ACC112 (cell line): ENCODE measurements at regions not wholly inside any gene's neighbourhood (a gene's known extent, or its start where the extent isn't known, plus 50 kb on each side); places are given as distances from the start of the nearest gene placed in this dataset.
"Not testable (repeated sequence)": the region's sequence is repeated elsewhere in the genome, so short reads cannot be mapped to it uniquely, and the experiment has no call there.

Experiments
- H2AFZ ChIP-seq: fragments of 200-600 bp; sonication (generic); one replicate; pipeline ENCODE4 v1.6.0; 2017; ENCODE audit warnings: antibody characterized with exemption, low read length; ENCODE audit not compliant: unreplicated experiment
- H3K27ac ChIP-seq: fragments of 200-600 bp; sonication (generic); 2 replicates; pipeline ENCODE4 v1.5.1; 2014; ENCODE audit warnings: low read depth, mild to moderate bottlenecking, antibody characterized with exemption, low read length, moderate library complexity
- H3K27me3 ChIP-seq: fragments of 200-600 bp; sonication (generic); 2 replicates; pipeline ENCODE4 v1.6.1; 2014; ENCODE audit warnings: mild to moderate bottlenecking, antibody characterized with exemption, low read length, moderate library complexity, mixed read lengths; ENCODE audit not compliant: insufficient read depth
- H3K36me3 ChIP-seq: fragments of 200-600 bp; sonication (generic); 2 replicates; pipeline ENCODE4 v1.6.1; 2016; ENCODE audit warnings: mild to moderate bottlenecking, antibody characterized with exemption, low read length, moderate library complexity, mixed read lengths; ENCODE audit not compliant: insufficient read depth
- H3K4me1 ChIP-seq: fragments of 200-600 bp; sonication (generic); one replicate; pipeline ENCODE4 v1.6.1; 2016; ENCODE audit warnings: low read length, mixed read lengths; ENCODE audit not compliant: insufficient read depth, unreplicated experiment, control insufficient read depth
- H3K4me3 ChIP-seq: fragments of 200-600 bp; sonication (generic); 2 replicates; pipeline ENCODE4 v1.5.1; 2014; ENCODE audit warnings: mild to moderate bottlenecking, low read depth, low read length
- H3K79me2 ChIP-seq: fragments of 200-600 bp; sonication (generic); one replicate; pipeline ENCODE4 v1.6.0; 2016; ENCODE audit warnings: low read length; ENCODE audit not compliant: control insufficient read depth, unreplicated experiment, insufficient read depth

GRCh38 chr5:60469286-60469685 lies 230.7 kb downstream of the DEPDC1B start:
- Histone ChIP-seq H2AFZ (no peak overlapping the region), H3K4me1 (no peaks in the 10 kb centered on the region), H3K79me2 (no peaks in the 10 kb centered on the region), H3K36me3 (no peaks in the 10 kb centered on the region), H3K27me3 (no peaks in the 10 kb centered on the region), H3K4me3 (no peak overlapping the region), H3K27ac (no peak overlapping the region)

- no peak overlapping the region for H3K27ac ChIP-seq
- H3K4me1 ChIP-seq, result no peaks in the 10 kb centered on the region
- no peaks in the 10 kb centered on the region for H3K36me3 ChIP-seq
- H3K27me3 ChIP-seq, result no peaks in the 10 kb centered on the region
- no peak overlapping the region for H3K4me3 ChIP-seq
- H2AFZ ChIP-seq, result no peak overlapping the region
- H3K79me2 ChIP-seq, result no peaks in the 10 kb centered on the region
These were observed 236.6 kb downstream of the DEPDC1B start for GRCh38 chr5:60463179-60463868.

GRCh38 chr5:60458666-60459065 lies 241.3 kb downstream of the DEPDC1B start:
- Histone ChIP-seq H3K27ac (no peak overlapping the region), H2AFZ (no peak overlapping the region), H3K36me3 (no peaks in the 10 kb centered on the region), H3K79me2 (no peaks in the 10 kb centered on the region), H3K4me3 (no peak overlapping the region), H3K27me3 (no peaks in the 10 kb centered on the region), H3K4me1 (no peaks in the 10 kb centered on the region)

GRCh38 chr5:60457233-60457632 lies 242.7 kb downstream of the DEPDC1B start:
- H2AFZ ChIP-seq, result no peak overlapping the region
- no peak overlapping the region for H3K27ac ChIP-seq
- no peak overlapping the region for H3K4me3 ChIP-seq
- H3K27me3 ChIP-seq, result no peaks in the 10 kb centered on the region
- H3K36me3 ChIP-seq, result no peaks in the 10 kb centered on the region
- H3K79me2 ChIP-seq, result no peaks in the 10 kb centered on the region
- H3K4me1 ChIP-seq, result no peaks in the 10 kb centered on the region

GRCh38 chr5:60455589-60455988 lies 244.4 kb downstream of the DEPDC1B start:
- H3K4me3 ChIP-seq, result no peak overlapping the region
- H3K79me2 ChIP-seq, result no peaks in the 10 kb centered on the region
- H3K27ac ChIP-seq, result no peak overlapping the region
- H2AFZ ChIP-seq, result no peak overlapping the region
- H3K36me3 ChIP-seq, result no peaks in the 10 kb centered on the region
- no peaks in the 10 kb centered on the region for H3K4me1 ChIP-seq
- no peaks in the 10 kb centered on the region for H3K27me3 ChIP-seq

GRCh38 chr5:60454277-60454676 lies 245.7 kb downstream of the DEPDC1B start:
- not testable (repeated sequence) for H3K36me3 ChIP-seq, H3K27ac ChIP-seq, H3K4me1 ChIP-seq, H3K4me3 ChIP-seq, H3K27me3 ChIP-seq, H3K79me2 ChIP-seq, H2AFZ ChIP-seq

GRCh38 chr5:60453186-60453976 lies 246.6 kb downstream of the DEPDC1B start:
- Histone ChIP-seq H3K36me3 (no peaks in the 10 kb centered on the region), H3K27me3 (no peaks in the 10 kb centered on the region)

GRCh38 chr5:60448600-60448999 lies 251.4 kb downstream of the DEPDC1B start:
- Histone ChIP-seq H3K79me2 (no peaks in the 10 kb centered on the region), H3K27me3 (no peaks in the 10 kb centered on the region), H3K4me1 (no peaks in the 10 kb centered on the region), H2AFZ (no peak overlapping the region), H3K4me3 (no peak overlapping the region), H3K27ac (no peak overlapping the region), H3K36me3 (no peaks in the 10 kb centered on the region)

More at GRCh38 chr5:60453186-60453976, 246.6 kb downstream of the DEPDC1B start:
- no peaks in the 10 kb centered on the region for H3K79me2 ChIP-seq
- no peaks in the 10 kb centered on the region for H3K4me1 ChIP-seq
- no peak overlapping the region for H2AFZ ChIP-seq
- no peak overlapping the region for H3K4me3 ChIP-seq
- H3K27ac ChIP-seq, result no peak overlapping the region

GRCh38 chr5:60447488-60447920 lies 252.5 kb downstream of the DEPDC1B start:
- Histone ChIP-seq H3K4me3 (no peak overlapping the region), H3K4me1 (no peaks in the 10 kb centered on the region), H3K27me3 (no peaks in the 10 kb centered on the region), H2AFZ (no peak overlapping the region), H3K36me3 (no peaks in the 10 kb centered on the region), H3K27ac (no peak overlapping the region), H3K79me2 (no peaks in the 10 kb centered on the region)

GRCh38 chr5:60446917-60447316 lies 253.0 kb downstream of the DEPDC1B start:
- H3K27me3 ChIP-seq, result no peaks in the 10 kb centered on the region
- H3K79me2 ChIP-seq, result no peaks in the 10 kb centered on the region
- H3K4me1 ChIP-seq, result no peaks in the 10 kb centered on the region
- no peak overlapping the region for H3K4me3 ChIP-seq
- no peak overlapping the region for H3K27ac ChIP-seq
- H3K36me3 ChIP-seq, result no peaks in the 10 kb centered on the region
- no peak overlapping the region for H2AFZ ChIP-seq

- H3K27ac ChIP-seq, result no peak overlapping the region
- no peaks in the 10 kb centered on the region for H3K4me1 ChIP-seq
- H3K79me2 ChIP-seq, result no peaks in the 10 kb centered on the region
- no peaks in the 10 kb centered on the region for H3K27me3 ChIP-seq
- no peak overlapping the region for H2AFZ ChIP-seq
- H3K36me3 ChIP-seq, result no peaks in the 10 kb centered on the region
- H3K4me3 ChIP-seq, result no peak overlapping the region
These were observed 254.0 kb downstream of the DEPDC1B start for GRCh38 chr5:60445921-60446320.
